Endothelial cell of umbilical vein (primary cell): ENCODE measurements at regions not wholly inside any gene's neighbourhood (a gene's known extent, or its start where the extent isn't known, plus 50 kb on each side); places are given as distances from the start of the nearest gene placed in this dataset.

Experiments used
- CTCF ChIP-seq, 2 donors: IDR thresholded peaks; 1 replicate in 1 of 2; 2 replicates in 1 of 2; pipeline ENCODE4 v1.5.1; 2011; ENCODE audit warnings: low read length in 2 of 2, mild to moderate bottlenecking in 2 of 2, moderate library complexity in 2 of 2, control low read depth in 1 of 2, inconsistent platforms in 1 of 2, low read depth in 1 of 2; ENCODE audit not compliant: insufficient read depth in 1 of 2; ENCODE audit errors: extremely low read depth in 1 of 2
- FOS ChIP-seq: IDR thresholded peaks from 2 replicates; pipeline ENCODE4 v1.6.1; 2011; ENCODE audit warnings: mild to moderate bottlenecking, low read length, moderate library complexity, borderline replicate concordance; ENCODE audit not compliant: insufficient read depth
- MYC ChIP-seq: IDR thresholded peaks from one replicate; pipeline ENCODE4 v1.6.1; 2011; ENCODE audit warnings: mild to moderate bottlenecking, low read depth, low read length
- POLR2A ChIP-seq: IDR thresholded peaks from 2 replicates; pipeline ENCODE4 v1.6.1; 2012; ENCODE audit warnings: low read depth, mild to moderate bottlenecking, control low read depth, low read length

GRCh38 chr14:38504175-38504574 is 248.3 kb upstream of the CLEC14A start:
- TF ChIP-seq CTCF (IDR thresholded peaks at IDR 0.05; ENCODE audit: extremely low read depth in 1 of 2, insufficient read depth in 1 of 2, low read depth in 1 of 2, low read length in 2 of 2) (no peak), POLR2A (no peak), MYC (no peak), FOS (no peak)
